ENCODE measurements at regions not wholly inside any gene's neighbourhood (a gene's known extent, or its start where the extent isn't known, plus 50 kb on each side); places are given as distances from the start of the nearest gene placed in this dataset.

- TF ChIP-seq SIN3A (IDR thresholded peaks at IDR 0.05; ENCODE audit: borderline replicate concordance, insufficient read depth, low read length) (no peak), FOXP2 (optimal IDR thresholded peaks at IDR 0.05; ENCODE audit: borderline replicate concordance, extremely low read depth, extremely low read length, insufficient read depth) (peak; percentile 46), POLR2AphosphoS5 (IDR thresholded peaks at IDR 0.05; ENCODE audit: low read depth, low read length) (no peak)
Measured at GRCh38 chr2:38213619-38214167, 137.7 kb upstream of the CYP1B1 start.

DNA sequence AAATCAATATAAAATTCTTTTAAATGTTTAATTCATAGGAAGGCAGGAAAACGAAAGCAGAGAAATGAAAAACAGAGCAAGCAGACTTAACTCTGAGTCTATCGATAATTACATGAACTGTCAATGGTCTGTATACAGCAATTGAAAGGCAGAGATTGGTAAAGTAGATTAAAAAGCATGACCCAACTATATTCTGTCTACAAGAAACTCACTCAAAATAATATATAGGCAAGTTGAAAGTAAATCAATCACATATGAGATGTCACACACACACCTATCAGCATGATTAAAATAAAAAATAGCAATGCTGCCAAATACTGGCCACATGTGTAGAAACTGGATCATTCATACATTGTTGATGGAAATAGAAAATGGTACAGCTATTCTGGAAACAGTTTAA, 136.4 kb upstream of the CYP1B1 start:
- no peak for TF ChIP-seq FOXP2 (optimal IDR thresholded peaks at IDR 0.05; ENCODE audit: borderline replicate concordance, extremely low read depth, extremely low read length, insufficient read depth)
- no peak for TF ChIP-seq REST (IDR thresholded peaks at IDR 0.05; ENCODE audit: insufficient read depth in 1 of 2, low read depth in 2 of 2, low read length in 2 of 2)
- no peak for TF ChIP-seq TAF1 (IDR thresholded peaks at IDR 0.05; ENCODE audit: borderline replicate concordance, insufficient read depth, low read length)
- no peak for TF ChIP-seq POLR2AphosphoS5 (IDR thresholded peaks at IDR 0.05; ENCODE audit: low read depth, low read length)
- no peak for TF ChIP-seq SIN3A (IDR thresholded peaks at IDR 0.05; ENCODE audit: borderline replicate concordance, insufficient read depth, low read length)

- TF ChIP-seq TAF1 (IDR thresholded peaks at IDR 0.05; ENCODE audit: borderline replicate concordance, insufficient read depth, low read length), result no peak
- TF ChIP-seq POLR2AphosphoS5 (IDR thresholded peaks at IDR 0.05; ENCODE audit: low read depth, low read length), result no peak
- TF ChIP-seq FOXP2 (optimal IDR thresholded peaks at IDR 0.05; ENCODE audit: borderline replicate concordance, extremely low read depth, extremely low read length, insufficient read depth), result no peak
- no peak for TF ChIP-seq SIN3A (IDR thresholded peaks at IDR 0.05; ENCODE audit: borderline replicate concordance, insufficient read depth, low read length)
- TF ChIP-seq REST (IDR thresholded peaks at IDR 0.05; ENCODE audit: insufficient read depth in 1 of 2, low read depth in 2 of 2, low read length in 2 of 2), result no peak
Measured at GRCh38 chr2:38207168-38207567, 131.2 kb upstream of the CYP1B1 start.

GRCh38 chr2:38203446-38203810, 127.5 kb upstream of the CYP1B1 start:
- TF ChIP-seq REST (IDR thresholded peaks at IDR 0.05; ENCODE audit: insufficient read depth in 1 of 2, low read depth in 2 of 2, low read length in 2 of 2) (no peak), SIN3A (IDR thresholded peaks at IDR 0.05; ENCODE audit: borderline replicate concordance, insufficient read depth, low read length) (no peak), POLR2AphosphoS5 (IDR thresholded peaks at IDR 0.05; ENCODE audit: low read depth, low read length) (no peak)

- TF ChIP-seq SIN3A (IDR thresholded peaks at IDR 0.05; ENCODE audit: borderline replicate concordance, insufficient read depth, low read length) (no peak), TAF1 (IDR thresholded peaks at IDR 0.05; ENCODE audit: borderline replicate concordance, insufficient read depth, low read length) (no peak), FOXP2 (optimal IDR thresholded peaks at IDR 0.05; ENCODE audit: borderline replicate concordance, extremely low read depth, extremely low read length, insufficient read depth) (no peak), POLR2AphosphoS5 (IDR thresholded peaks at IDR 0.05; ENCODE audit: low read depth, low read length) (no peak), REST (IDR thresholded peaks at IDR 0.05; ENCODE audit: insufficient read depth in 1 of 2, low read depth in 2 of 2, low read length in 2 of 2) (no peak)
Measured at GRCh38 chr2:38202713-38203445, 126.9 kb upstream of the CYP1B1 start.

Measured in PFSK-1 (cell line).